GM12874 (cell line): ENCODE measurements at regions not wholly inside any gene's neighbourhood (a gene's known extent, or its start where the extent isn't known, plus 50 kb on each side); places are given as distances from the start of the nearest gene placed in this dataset.

Experiments
- CTCF ChIP-seq: IDR thresholded peaks from 2 replicates; pipeline ENCODE4 v1.5.1; 2011; ENCODE audit warnings: low read depth, mild to moderate bottlenecking, control low read depth, low read length, moderate library complexity; ENCODE audit not compliant: insufficient read depth

- no peak for TF ChIP-seq CTCF
These were observed 1569.0 kb upstream of the B3GALT2 start for GRCh38 chr1:194755241-194755994.

- no peak for TF ChIP-seq CTCF
These were observed 1548.6 kb upstream of the B3GALT2 start for GRCh38 chr1:194734970-194735369.

- TF ChIP-seq CTCF, result no peak
These were observed 1544.6 kb upstream of the B3GALT2 start for GRCh38 chr1:194731025-194731424.

DNA sequence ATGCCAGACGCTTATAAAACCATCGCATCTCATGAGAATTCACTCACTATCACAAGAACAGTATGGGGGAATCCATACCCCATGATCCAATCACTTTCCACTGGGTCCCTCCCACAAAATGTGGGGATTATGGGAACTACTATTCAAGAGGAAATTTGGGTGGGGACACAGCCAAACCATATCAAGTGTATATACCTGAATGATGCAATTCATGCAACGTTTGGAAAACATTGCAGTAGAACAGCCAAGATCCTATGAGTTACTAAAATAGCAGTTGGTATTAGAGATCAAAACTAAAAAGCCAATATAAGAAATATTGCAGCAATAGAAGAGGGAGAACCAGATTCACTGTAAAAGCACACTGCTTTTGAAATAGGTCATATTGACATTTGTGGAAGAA lies 1543.9 kb upstream of the B3GALT2 start:
- TF ChIP-seq CTCF, result no peak

DNA sequence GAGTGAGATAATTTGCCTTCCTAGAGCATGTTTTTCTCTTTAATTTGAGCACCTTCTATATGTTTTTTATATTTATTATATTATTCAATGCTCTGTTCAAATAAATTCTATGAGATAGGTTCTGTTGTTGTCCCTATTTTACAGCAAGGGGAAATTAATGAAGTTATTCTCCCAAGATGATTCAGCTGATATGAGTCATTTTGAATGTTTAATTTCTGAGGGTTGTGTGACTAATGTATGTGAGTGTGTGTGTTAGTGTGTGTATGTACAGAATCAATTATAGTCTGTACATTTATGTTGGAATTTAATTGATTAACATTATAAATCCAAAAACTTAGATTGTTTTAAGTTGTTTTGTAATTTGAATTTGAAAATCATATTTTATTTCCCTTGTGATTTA lies 1536.7 kb upstream of the B3GALT2 start:
- no peak for TF ChIP-seq CTCF

DNA sequence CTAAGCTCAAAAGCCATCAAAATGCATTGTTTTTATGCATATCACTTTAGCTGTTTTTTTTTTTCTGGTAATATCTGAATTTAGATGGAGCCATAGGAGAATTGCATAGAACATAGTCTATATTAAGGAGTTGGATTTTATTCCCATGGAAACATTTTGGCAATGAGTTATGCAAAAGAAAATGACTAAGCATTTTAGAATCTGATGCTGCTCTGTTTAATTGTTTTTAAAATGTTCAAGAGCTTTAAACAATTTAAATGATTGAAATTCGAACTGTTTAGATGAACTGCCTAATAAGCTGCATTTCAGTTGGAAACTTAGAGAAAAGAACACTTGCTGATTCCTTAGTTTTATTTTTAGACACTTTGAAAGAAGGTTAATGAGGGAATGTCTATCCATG lies 1531.5 kb upstream of the B3GALT2 start:
- no peak for TF ChIP-seq CTCF

GRCh38 chr1:194717334-194717733 lies 1530.9 kb upstream of the B3GALT2 start:
- no peak for TF ChIP-seq CTCF

DNA sequence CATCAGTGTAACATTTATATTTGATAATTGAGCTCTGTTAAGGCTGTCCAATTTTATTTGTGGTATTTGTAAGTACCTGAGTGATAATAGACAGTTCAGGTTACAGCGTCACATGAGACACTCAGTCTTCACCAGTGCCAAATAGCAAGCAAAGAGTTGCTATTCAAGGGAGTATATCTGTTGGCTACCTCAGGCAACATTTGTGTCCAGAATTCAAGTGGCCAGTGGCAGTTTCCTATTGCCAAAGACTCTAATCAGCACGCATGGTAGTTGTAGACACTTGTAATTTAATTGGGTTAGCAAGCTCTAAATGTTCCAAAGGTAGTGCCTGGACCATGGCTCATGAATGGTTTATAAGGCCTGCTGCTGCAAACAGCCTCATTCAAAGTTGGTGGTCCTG lies 1524.3 kb upstream of the B3GALT2 start:
- TF ChIP-seq CTCF, result no peak
